GM19463 (cell line): ENCODE measurements at regions not wholly inside any gene's neighbourhood (a gene's known extent, or its start where the extent isn't known, plus 50 kb on each side); places are given as distances from the start of the nearest gene placed in this dataset.

Experiments used
- ATAC-seq: cut with Tn5 transposase; IDR thresholded peaks from one replicate; pipeline ENCODE4 v1.9.1; 2021; ENCODE audit warnings: mild to moderate bottlenecking, moderate library complexity; ENCODE audit not compliant: unreplicated experiment

DNA sequence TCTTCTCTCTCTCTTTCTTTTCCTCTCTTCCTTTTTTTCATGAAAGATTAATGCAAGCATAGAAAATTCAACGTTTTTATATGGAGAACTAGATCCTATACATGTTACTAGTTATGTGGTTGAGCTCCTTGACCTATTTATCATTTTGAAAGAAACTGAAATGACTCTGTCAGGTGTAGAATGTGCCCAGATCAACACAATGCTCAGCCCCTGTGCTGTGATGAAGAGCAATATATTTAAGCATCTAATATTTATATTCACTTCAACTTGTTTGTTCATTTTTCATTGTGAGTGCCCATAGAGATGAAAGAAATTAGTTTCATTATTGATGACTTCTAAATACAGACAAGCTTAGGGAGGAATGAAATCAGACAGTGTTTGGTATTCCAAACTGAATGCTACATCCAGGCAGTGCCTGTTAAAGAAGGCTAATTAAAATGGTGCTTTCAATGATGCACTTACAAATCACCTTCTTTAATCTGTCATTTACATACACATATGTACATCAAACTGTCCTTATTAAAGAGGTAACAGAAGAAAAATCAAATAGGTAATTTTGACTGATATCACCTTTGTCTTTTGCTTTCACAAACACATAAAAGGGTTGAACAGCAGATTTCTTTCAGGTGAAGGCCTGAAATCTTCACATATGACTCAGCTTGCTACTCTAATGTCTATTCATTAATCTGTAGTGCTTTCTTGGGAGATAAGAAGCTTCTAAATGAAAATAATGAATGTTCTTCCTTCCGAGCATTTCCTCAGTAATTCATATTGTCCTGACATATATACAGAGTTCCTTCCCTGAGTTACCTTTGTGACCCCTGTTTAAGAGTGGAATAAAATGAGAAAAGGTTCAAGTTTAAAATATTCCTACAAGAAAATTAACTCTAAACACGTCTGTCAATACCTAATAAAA, 915.9 kb downstream of the PDHA2 start:
- no peak for ATAC-seq

DNA sequence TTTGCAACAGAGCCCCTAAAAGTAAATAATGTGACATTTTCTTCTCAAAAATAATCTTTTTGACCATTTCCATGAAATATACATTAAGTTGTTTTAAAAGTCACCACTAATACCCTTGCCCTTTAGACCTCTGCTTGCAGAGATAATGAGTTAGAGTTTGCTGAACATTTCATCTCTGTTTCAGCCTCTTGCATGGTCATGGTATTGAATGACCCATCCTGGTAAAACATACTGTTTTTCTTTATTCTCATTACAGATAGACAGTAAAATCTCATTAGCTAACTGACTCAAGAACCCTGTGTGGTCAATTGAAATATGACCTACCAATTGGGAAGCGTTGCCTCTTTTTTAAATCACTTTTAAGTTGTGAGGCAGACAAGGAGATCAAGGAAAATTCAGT, 916.7 kb downstream of the PDHA2 start:
- no peak for ATAC-seq

DNA sequence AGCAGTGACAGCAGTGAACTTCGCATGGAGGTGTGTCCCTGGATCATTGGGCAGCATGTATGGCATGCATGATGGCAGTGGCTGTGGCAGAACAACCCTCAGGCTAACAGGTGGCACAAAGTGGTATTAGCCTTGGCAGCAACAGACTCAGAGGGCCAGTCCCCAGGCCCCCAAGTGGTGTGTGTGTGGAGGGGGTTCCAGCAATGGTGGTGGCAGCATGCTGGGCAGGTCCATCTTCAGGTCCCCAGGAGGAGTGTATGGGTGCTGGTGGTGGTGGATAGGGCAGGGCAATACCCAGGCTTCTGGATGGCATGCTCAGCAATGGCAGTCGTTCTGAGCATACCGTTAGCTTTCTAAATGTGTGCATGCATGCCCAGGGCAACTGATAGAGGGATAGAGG, 923.7 kb downstream of the PDHA2 start:
- ATAC-seq, result no peak

DNA sequence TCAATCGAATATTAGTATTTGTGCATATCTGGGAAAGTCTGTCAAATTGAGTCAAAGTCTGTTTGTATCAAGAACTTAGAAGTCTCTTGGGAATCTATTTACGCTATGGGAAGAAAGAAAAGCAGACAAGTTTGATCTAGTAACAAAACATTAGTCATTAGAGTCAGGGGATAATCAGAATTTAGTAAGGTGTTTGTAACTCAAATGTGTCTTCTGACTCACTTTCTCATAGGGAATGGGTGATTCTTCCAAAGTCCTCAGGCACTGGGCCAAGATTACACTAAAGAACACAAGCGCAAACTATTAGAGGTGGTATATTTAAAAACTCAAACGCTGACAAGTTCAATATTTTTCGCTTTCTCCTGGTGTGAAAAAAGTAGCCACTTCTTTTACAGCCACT, 926.5 kb downstream of the PDHA2 start:
- no peak for ATAC-seq

DNA sequence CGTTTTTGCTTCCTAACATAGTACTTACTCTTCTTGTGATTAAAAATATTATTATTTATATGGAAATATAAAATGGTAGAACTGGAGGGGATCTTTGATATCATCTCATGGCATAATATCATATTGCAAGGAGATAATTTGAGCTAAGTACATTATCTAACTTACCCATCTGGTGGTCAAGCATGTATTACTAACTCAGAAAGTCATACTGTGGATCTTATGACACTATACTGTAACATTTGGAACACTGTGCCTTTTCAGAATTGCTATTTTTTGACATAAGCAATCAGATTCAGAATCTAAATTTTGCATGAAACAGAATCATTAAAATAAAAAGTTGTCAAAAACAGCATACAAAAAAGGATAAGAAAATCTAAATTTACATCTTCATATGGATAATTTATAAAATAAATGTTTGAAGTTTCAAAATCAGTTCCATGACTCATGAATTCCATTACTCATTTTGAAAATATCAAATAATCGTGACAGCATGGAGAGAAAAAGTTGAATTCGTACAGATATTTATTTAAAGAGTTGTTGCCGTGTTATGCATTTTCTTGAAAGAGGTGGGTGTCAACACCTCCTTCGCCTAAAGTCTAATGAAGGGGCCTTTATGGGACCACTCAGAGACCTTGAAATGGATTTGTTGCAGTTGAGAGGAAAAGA, 928.1 kb downstream of the PDHA2 start:
- ATAC-seq, result no peak

DNA sequence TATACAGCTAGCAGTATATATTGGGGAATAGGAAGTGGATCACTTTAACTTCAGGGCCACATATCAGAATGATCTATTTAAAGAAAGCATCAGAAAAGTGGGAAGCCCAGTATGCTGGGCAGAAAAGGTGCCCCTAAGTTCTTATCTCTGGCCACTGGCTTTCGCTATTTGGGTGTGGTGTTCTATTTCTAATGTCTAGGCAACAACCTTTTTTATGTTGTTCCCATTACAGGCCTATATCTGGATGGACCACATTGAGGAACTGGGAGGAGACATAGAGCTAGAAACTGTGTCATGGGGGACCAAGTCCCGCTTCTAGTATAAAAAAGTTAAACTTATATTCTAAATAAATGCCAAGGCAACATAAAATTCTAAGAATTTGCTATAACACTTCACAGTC, 935.6 kb downstream of the PDHA2 start:
- ATAC-seq, result no peak

DNA sequence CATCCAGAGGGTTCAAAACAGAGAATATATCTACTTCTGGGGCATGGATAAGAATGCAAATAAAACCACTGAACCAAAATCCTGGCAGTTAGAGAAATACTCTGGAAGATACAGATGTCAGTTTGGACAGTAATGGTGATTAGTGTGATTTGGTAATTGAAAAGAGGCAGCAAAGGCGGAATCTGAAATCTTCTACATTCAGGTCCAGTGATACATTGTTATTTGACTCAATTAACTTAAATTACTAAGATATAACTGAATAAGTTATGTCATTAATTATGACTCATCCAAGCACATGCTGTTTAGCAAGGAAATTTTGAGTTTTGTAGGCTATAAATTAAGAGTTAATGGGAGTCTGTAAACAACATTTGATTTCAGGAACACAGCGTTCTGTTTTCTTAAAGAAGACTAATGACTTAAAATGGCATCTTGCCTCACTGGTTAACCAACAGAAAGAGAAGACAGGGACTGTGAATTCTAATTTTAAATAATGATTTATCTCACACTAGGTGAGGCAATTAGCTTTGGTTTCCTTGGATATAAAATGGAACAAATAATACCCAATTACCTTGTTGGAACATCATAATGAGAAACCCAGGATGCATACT, 937.1 kb downstream of the PDHA2 start:
- ATAC-seq, result no peak

DNA sequence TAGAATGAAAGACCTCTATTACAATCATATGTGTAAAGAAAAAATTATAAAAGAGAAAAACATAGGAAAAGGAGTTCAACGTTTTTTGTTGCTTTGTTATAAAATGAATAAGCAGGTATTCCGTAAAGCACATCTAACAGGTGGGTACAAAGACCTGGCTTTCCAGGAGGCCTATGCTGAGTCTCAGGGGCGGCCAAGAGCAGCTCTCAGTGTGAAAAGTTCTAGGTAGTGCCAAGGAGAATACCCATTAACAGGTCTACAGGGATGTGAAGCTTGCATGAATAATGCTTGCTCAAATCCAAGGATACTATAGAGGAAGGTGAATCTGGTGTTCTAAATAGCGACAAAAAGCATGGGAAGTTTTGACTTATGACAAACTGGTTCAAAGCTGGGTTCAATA, 944.4 kb downstream of the PDHA2 start:
- no peak for ATAC-seq

DNA sequence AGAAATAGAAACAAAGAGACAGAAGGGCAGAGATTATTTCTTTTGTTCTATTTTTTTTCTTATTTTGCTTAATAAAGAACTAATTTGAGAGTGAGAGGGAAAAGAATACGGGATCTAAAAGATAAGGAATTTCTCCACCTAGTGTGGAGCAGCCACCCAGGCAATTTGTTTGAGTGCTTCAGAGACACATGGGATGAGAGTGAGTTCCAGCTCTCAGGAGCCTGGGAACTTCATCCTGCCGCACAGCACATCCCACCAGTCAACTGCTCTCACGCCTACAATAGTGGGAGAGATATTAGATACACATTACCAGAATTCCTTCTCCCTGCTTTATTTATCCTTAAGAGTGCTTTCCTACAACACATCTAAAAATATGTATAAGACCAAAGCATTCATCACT, 946.4 kb downstream of the PDHA2 start:
- ATAC-seq, result no peak

DNA sequence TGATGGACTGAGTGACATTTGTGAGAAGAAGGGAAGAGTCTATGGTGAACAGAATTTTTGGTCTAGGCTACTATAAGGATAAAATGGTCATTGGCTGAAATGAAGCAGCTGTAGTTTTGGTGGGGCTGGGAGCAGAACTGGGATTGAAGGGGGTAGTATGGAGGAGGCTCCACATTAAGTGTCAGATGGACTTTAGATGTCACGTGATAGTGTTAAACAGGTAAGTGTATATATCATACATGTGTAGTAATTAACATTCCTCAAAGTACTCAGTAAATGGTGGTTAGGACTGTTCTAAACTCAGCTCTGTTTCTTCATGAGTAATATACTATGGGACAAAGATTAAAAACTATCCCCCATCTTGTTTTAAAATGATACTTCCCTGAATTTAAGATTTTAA, 947.9 kb downstream of the PDHA2 start:
- ATAC-seq, result no peak

DNA sequence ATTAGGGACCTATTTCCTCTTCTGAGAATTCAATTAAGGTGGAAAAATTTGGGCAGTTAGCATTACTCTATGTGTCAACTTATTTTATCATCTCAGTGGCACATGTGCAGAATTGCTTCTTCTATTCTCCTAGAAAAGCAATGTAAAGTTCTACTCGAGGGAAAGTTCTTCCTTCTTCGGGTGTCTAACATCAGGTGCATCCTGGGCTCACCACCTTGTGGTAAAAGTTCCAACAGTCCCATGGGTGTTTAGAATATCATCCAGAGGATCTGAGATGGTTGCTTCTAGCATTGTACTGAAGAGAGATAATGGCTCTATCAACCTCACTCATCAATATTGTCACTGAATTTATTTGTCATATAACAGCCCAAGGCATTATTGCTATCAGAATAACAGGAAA, 969.7 kb downstream of the PDHA2 start:
- ATAC-seq, result no peak

DNA sequence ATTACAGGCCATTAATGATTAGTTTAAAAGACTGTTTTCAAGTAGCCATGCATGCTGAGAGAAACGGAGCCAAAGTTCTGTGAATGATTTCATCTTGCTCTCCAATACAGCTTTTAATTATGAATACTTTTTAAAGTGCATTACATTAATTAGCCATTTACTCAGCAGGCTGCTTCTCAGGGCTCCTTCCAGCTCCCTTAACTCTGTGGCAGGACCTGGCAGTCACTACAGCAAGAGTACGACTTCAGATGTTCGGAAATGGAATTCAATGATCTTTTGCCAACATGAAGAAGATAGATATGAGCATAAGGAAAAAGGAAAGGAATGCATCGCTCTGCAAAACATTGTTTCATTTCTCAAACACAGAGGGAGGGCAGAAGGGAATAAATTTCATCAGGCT, 987.2 kb downstream of the PDHA2 start:
- no peak for ATAC-seq

DNA sequence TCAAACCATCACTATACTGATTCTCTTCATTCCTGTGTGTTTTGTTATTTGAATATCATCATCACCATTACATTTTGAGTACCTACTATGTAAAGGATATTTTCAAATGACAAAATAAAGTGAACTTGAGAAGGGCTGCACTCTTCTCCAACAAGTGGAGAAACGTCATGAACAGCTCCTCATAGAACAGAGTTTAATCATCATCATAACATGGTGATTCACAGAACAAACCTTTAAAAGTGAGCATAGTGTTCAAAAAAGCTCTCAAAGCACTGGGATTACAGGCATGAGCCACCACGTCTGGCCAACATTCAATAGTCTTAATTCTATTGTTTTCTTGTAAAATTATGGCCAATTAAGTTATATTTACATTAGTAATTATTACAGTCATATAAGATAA, 993.9 kb downstream of the PDHA2 start:
- ATAC-seq, result no peak

DNA sequence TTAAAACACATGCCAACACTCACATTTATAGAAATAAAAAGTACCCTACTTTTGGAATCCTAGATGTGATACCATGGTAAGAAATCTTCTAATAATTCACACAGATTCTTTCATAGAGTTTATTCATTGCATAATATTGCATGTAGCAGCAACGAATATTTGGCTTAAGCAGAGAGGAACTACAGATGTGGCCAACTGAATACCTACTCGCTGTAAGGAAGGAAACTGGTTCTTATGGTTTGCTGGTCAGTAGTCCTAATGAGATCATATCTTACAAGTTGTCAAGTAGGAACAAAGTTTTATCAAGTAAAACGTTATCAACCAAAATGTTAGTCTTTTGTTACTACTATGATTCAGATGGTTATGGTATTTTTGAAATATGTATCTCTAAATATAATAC, 996.1 kb downstream of the PDHA2 start:
- no peak for ATAC-seq

DNA sequence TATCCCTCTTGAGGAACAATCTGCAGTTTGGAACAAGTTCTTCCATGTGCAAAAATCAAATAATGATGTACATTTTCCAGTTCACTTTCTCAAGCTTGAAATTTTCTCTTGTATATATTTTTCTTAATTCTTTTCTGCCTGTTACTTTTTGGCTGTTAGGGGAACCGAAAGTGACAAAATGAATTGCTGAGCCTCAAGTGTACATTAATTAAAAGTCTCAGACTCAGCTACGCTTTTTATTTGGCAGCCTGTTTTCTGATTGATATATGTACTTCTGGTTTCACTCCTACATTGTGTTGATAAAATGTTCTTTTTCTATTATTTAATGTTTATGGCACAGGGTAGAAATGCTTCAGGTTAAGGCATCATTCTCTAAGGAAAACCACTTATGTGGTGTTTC, 999.5 kb downstream of the PDHA2 start:
- no peak for ATAC-seq

DNA sequence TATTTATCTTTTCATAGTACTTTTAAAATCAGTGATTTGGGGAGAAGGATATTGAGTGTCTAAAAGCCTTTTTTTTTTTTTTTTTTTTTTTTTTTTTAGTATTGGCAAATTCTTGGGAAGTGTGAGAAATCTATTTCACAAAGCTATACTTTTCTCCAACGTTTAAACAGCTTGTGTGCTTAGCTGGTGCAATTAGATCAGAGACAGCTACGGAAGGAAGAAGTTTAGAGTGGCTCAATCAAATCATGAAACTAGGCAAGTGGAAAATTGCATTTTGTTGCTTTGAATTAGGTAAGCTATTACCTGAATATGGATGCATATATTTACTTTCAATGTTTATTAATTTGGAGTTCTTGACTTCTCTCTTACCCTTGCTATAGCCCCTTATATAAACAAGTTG, 1001.9 kb downstream of the PDHA2 start:
- ATAC-seq, result no peak

DNA sequence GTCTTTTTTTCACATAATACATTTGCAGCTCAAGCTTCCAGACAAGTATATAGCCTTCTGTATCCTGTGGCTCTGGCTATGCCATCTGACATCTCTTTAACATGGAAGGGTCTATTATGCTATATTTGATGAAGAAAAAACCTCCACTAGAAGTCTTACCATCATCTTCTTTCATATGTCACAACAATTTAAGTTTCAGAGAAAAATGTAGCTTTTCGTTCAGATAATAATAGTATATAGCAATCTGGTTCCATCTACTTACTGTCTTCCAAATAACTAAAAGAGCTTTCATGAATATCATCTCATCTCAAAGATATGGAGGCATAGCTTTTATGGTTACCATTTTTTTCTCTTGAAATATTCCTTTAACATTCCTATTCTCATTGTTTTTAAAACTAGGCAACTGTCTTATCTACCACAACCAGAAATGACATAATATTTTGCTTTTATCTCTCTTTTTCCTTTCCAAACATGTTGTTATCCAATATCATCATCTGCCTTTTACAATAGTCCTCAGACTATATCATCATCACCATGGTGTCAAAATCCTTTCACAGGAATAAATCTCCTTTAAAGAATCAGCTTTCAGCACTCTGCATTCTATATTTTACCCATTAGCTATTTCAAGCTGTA, 1005.1 kb downstream of the PDHA2 start:
- no peak for ATAC-seq

DNA sequence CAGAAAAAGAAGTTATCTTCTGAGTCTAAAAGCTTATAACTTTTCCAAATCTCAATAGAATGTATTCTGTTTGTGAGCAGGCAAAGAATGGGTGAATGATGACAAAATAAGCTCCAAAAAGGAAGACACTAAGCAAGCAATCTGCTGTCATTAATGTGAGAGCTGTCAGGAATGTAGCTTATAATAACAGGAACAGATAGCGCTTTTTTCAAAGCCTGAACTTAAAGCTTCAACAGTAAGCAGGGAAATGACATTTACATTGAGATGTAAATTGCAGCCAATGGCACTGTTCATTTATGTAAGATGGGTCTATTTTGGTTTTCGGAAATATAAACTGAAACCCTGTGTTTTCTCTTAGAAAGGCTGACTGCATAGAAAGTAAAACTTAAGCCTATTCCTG, 1005.9 kb downstream of the PDHA2 start:
- no peak for ATAC-seq

DNA sequence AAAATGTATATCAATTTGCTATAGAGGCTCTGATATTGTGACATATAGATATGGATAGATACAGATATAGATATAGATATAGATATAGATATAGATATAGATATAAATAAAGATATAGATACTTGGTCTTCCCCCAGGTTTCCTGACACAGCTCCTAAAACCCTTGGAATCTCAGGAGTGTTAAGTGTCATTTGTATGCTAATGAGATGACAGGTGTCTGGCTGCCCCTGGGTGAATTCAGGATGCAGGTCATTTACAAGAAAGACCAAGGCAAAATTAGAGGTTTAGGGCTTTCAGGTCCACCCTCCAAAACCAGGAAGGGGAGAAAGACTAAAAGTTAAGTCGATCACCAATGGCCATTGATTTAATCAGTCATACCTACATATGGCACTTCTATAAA, 1034.8 kb downstream of the PDHA2 start:
- no peak for ATAC-seq

DNA sequence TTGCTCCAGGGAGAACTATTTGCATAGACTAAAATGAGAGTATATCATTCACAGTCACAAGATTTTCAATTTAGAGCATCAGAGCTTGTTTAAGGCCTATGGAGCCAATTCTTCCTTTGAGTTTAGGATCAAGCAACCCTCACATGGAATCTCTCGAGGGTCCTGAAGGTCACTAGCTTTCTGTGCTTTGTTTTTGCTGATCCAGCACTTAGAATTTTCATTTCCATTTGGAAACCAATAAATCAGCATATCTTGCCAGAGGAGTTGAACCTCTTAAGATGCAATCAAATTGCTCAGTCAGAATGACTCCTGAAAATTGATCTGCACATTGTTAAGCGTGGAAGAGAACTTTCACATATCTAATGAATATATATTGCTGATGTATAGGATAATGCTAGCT, 1039.6 kb downstream of the PDHA2 start:
- no peak for ATAC-seq

DNA sequence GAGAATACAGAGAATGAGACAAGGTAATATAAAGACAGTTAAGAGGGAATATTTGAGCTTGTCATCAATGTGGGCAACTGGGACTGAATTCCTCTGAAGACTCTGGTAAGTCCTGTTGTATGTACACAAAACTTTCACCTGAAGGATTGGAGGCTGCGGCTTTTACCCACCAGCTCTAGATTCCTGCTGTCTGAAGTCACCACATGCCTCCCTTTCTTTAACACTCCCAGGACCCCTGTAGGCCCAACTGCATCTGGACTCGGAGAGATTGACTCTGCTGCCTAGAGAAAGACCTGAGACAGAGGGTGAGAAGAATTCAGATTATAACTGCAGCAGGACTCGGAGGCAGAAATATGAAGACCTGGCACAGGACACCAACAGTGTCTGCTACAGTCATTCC, 1048.0 kb downstream of the PDHA2 start:
- ATAC-seq, result no peak

DNA sequence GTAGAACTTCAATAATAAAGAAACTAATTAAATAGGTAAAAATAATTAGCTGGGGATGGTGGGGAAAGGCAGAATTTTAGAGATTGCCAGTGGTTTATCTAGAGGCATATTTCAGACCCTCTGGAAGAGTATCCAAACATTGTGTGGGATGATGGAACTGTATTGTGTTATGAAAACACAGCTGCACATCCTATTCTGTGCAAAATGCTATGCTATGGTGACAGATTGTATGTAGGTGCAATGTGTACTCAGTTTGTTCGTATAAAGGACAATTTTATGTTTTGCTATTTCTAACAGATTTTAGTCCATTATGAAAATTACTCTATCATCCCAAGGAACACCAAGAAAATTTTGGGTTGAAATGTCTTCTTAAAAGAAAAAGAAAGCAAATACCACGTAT, 1054.7 kb downstream of the PDHA2 start:
- ATAC-seq, result no peak
